ENCODE measurements at regions not wholly inside any gene's neighbourhood (a gene's known extent, or its start where the extent isn't known, plus 50 kb on each side); places are given as distances from the start of the nearest gene placed in this dataset.

- no peaks in the 10 kb centered on the region for H3K36me3 ChIP-seq (ENCODE audit: control insufficient read depth, insufficient read depth, low read length, severe bottlenecking)
- DNase-seq (ENCODE audit: low read depth): no peak
- no peaks in the 10 kb centered on the region for H3K9me3 ChIP-seq (ENCODE audit: control insufficient read depth, low read length)
- H3K4me3 ChIP-seq (ENCODE audit: low read length): no peak overlapping the region
- no peaks in the 10 kb centered on the region for H3K4me1 ChIP-seq (ENCODE audit: control insufficient read depth, insufficient read depth, low read length)
- H3K9ac ChIP-seq (ENCODE audit: low read length): no peak overlapping the region
- H3K27me3 ChIP-seq (replicated peaks; ENCODE audit: control insufficient read depth, insufficient read depth, low read length): peaks cover 14% of the 10 kb centered on the region
Measured at GRCh38 chr6:106844930-106845329, 129.6 kb downstream of the CD24 start.

- H3K4me1 ChIP-seq (ENCODE audit: control insufficient read depth, insufficient read depth, low read length): no peaks in the 10 kb centered on the region
- H3K9ac ChIP-seq (ENCODE audit: low read length): no peak overlapping the region
- DNase-seq (ENCODE audit: low read depth): no peak
- peaks cover 4% of the 10 kb centered on the region for H3K9me3 ChIP-seq (ENCODE audit: control insufficient read depth, low read length)
- no peaks in the 10 kb centered on the region for H3K36me3 ChIP-seq (ENCODE audit: control insufficient read depth, insufficient read depth, low read length, severe bottlenecking)
- peaks cover 4% of the 10 kb centered on the region for H3K27me3 ChIP-seq (replicated peaks; ENCODE audit: control insufficient read depth, insufficient read depth, low read length)
- H3K4me3 ChIP-seq (ENCODE audit: low read length): no peak overlapping the region
Measured at GRCh38 chr6:106832766-106833510, 141.6 kb downstream of the CD24 start.

GRCh38 chr6:106830930-106831329 lies 143.6 kb downstream of the CD24 start:
- peaks cover 4% of the 10 kb centered on the region for H3K9me3 ChIP-seq (ENCODE audit: control insufficient read depth, low read length)
- H3K36me3 ChIP-seq (ENCODE audit: control insufficient read depth, insufficient read depth, low read length, severe bottlenecking): no peaks in the 10 kb centered on the region
- no peaks in the 10 kb centered on the region for H3K4me1 ChIP-seq (ENCODE audit: control insufficient read depth, insufficient read depth, low read length)
- DNase-seq (ENCODE audit: low read depth): no peak
- H3K27me3 ChIP-seq (replicated peaks; ENCODE audit: control insufficient read depth, insufficient read depth, low read length): peaks cover 4% of the 10 kb centered on the region
- H3K9ac ChIP-seq (ENCODE audit: low read length): no peak overlapping the region
- H3K4me3 ChIP-seq (ENCODE audit: low read length): no peak overlapping the region

GRCh38 chr6:106829451-106829850 lies 145.1 kb downstream of the CD24 start:
- Histone ChIP-seq H3K36me3 (ENCODE audit: control insufficient read depth, insufficient read depth, low read length, severe bottlenecking) (no peaks in the 10 kb centered on the region), H3K9ac (ENCODE audit: low read length) (no peak overlapping the region), H3K9me3 (ENCODE audit: control insufficient read depth, low read length) (no peaks in the 10 kb centered on the region), H3K27me3 (replicated peaks; ENCODE audit: control insufficient read depth, insufficient read depth, low read length) (peaks cover 4% of the 10 kb centered on the region), H3K4me3 (ENCODE audit: low read length) (no peak overlapping the region), H3K4me1 (ENCODE audit: control insufficient read depth, insufficient read depth, low read length) (no peaks in the 10 kb centered on the region)
- DNase-seq (ENCODE audit: low read depth): no peak

- Histone ChIP-seq H3K9me3 (ENCODE audit: control insufficient read depth, low read length) (no peaks in the 10 kb centered on the region), H3K9ac (ENCODE audit: low read length) (no peak overlapping the region), H3K27me3 (replicated peaks; ENCODE audit: control insufficient read depth, insufficient read depth, low read length) (peaks cover under 1% of the 10 kb centered on the region), H3K4me3 (ENCODE audit: low read length) (no peak overlapping the region), H3K36me3 (ENCODE audit: control insufficient read depth, insufficient read depth, low read length, severe bottlenecking) (no peaks in the 10 kb centered on the region), H3K4me1 (ENCODE audit: control insufficient read depth, insufficient read depth, low read length) (no peaks in the 10 kb centered on the region)
- no peak for DNase-seq (ENCODE audit: low read depth)
Measured at GRCh38 chr6:106827081-106827480, 147.4 kb downstream of the CD24 start.

- H3K4me1 ChIP-seq (ENCODE audit: control insufficient read depth, insufficient read depth, low read length): peaks cover 2% of the 10 kb centered on the region
- H3K9me3 ChIP-seq (ENCODE audit: control insufficient read depth, low read length): no peaks in the 10 kb centered on the region
- no peak overlapping the region for H3K9ac ChIP-seq (ENCODE audit: low read length)
- no peak overlapping the region for H3K4me3 ChIP-seq (ENCODE audit: low read length)
- DNase-seq (ENCODE audit: low read depth): no peak
- H3K36me3 ChIP-seq (ENCODE audit: control insufficient read depth, insufficient read depth, low read length, severe bottlenecking): no peaks in the 10 kb centered on the region
- H3K27me3 ChIP-seq (replicated peaks; ENCODE audit: control insufficient read depth, insufficient read depth, low read length): peaks cover 6% of the 10 kb centered on the region
Measured at GRCh38 chr6:106825156-106825555, 149.4 kb downstream of the CD24 start.

- Histone ChIP-seq H3K36me3 (ENCODE audit: control insufficient read depth, insufficient read depth, low read length, severe bottlenecking) (no peaks in the 10 kb centered on the region), H3K9ac (ENCODE audit: low read length) (no peak overlapping the region), H3K4me1 (ENCODE audit: control insufficient read depth, insufficient read depth, low read length) (peaks cover 4% of the 10 kb centered on the region), H3K4me3 (ENCODE audit: low read length) (no peak overlapping the region), H3K9me3 (ENCODE audit: control insufficient read depth, low read length) (no peaks in the 10 kb centered on the region), H3K27me3 (replicated peaks; ENCODE audit: control insufficient read depth, insufficient read depth, low read length) (peaks cover 6% of the 10 kb centered on the region)
- no peak for DNase-seq (ENCODE audit: low read depth)
Measured at GRCh38 chr6:106823732-106824351, 150.7 kb downstream of the CD24 start.

- no peaks in the 10 kb centered on the region for H3K9me3 ChIP-seq (ENCODE audit: control insufficient read depth, low read length)
- no peak for DNase-seq (ENCODE audit: low read depth)
- H3K4me3 ChIP-seq (ENCODE audit: low read length): no peak overlapping the region
- H3K4me1 ChIP-seq (ENCODE audit: control insufficient read depth, insufficient read depth, low read length): peaks cover 4% of the 10 kb centered on the region
- H3K27me3 ChIP-seq (replicated peaks; ENCODE audit: control insufficient read depth, insufficient read depth, low read length): peaks cover 6% of the 10 kb centered on the region
- no peak overlapping the region for H3K9ac ChIP-seq (ENCODE audit: low read length)
- no peaks in the 10 kb centered on the region for H3K36me3 ChIP-seq (ENCODE audit: control insufficient read depth, insufficient read depth, low read length, severe bottlenecking)
Measured at GRCh38 chr6:106823058-106823457, 151.5 kb downstream of the CD24 start.

GRCh38 chr6:106820412-106820852 lies 154.1 kb downstream of the CD24 start:
- H3K36me3 ChIP-seq (ENCODE audit: control insufficient read depth, insufficient read depth, low read length, severe bottlenecking): no peaks in the 10 kb centered on the region
- DNase-seq (ENCODE audit: low read depth): peak; percentile 11
- no peak overlapping the region for H3K4me3 ChIP-seq (ENCODE audit: low read length)
- no peak overlapping the region for H3K9ac ChIP-seq (ENCODE audit: low read length)
- H3K4me1 ChIP-seq (ENCODE audit: control insufficient read depth, insufficient read depth, low read length): peaks cover 4% of the 10 kb centered on the region
- peaks cover 6% of the 10 kb centered on the region for H3K27me3 ChIP-seq (replicated peaks; ENCODE audit: control insufficient read depth, insufficient read depth, low read length)
- no peaks in the 10 kb centered on the region for H3K9me3 ChIP-seq (ENCODE audit: control insufficient read depth, low read length)

- Histone ChIP-seq H3K9ac (ENCODE audit: low read length) (no peak overlapping the region), H3K4me3 (ENCODE audit: low read length) (no peak overlapping the region), H3K4me1 (ENCODE audit: control insufficient read depth, insufficient read depth, low read length) (no peaks in the 10 kb centered on the region), H3K36me3 (ENCODE audit: control insufficient read depth, insufficient read depth, low read length, severe bottlenecking) (no peaks in the 10 kb centered on the region), H3K27me3 (replicated peaks; ENCODE audit: control insufficient read depth, insufficient read depth, low read length) (peaks cover 8% of the 10 kb centered on the region), H3K9me3 (ENCODE audit: control insufficient read depth, low read length) (peaks cover 63% of the 10 kb centered on the region)
- DNase-seq (ENCODE audit: low read depth): no peak
Measured at GRCh38 chr6:106811088-106811686, 163.3 kb downstream of the CD24 start.

GRCh38 chr6:106808758-106809157 lies 165.8 kb downstream of the CD24 start:
- no peak for DNase-seq (ENCODE audit: low read depth)
- no peaks in the 10 kb centered on the region for H3K4me1 ChIP-seq (ENCODE audit: control insufficient read depth, insufficient read depth, low read length)
- H3K9me3 ChIP-seq (ENCODE audit: control insufficient read depth, low read length): peaks cover 62% of the 10 kb centered on the region
- no peaks in the 10 kb centered on the region for H3K36me3 ChIP-seq (ENCODE audit: control insufficient read depth, insufficient read depth, low read length, severe bottlenecking)
- no peak overlapping the region for H3K9ac ChIP-seq (ENCODE audit: low read length)
- H3K27me3 ChIP-seq (replicated peaks; ENCODE audit: control insufficient read depth, insufficient read depth, low read length): peaks cover under 1% of the 10 kb centered on the region
- no peak overlapping the region for H3K4me3 ChIP-seq (ENCODE audit: low read length)
